SK-N-SH (cell line): ENCODE measurements at regions not wholly inside any gene's neighbourhood (a gene's known extent, or its start where the extent isn't known, plus 50 kb on each side); places are given as distances from the start of the nearest gene placed in this dataset.

Source experiments
- CTCF ChIA-PET: fragments of 300-600, 350-600 bp; formaldehyde crosslinking; extraction: SDS; loops from one replicate; lab custom pipeline; 2021; lab: Yijun Ruan, JAX
- POLR2A ChIA-PET: fragments of 350-600 bp; sonication (Branson Sonifier 250); formaldehyde crosslinking; extraction: SDS; loops from one replicate; lab custom pipeline; 2020; ENCODE audit warnings: antibody characterized with exemption, inconsistent platforms; lab: Yijun Ruan, JAX
- DNase-seq: peaks from one replicate; pipeline ENCODE4 v3.0.0; 2012
- H2AFZ ChIP-seq: fragments of 200-600 bp; sonication (generic); 2 replicates; pipeline ENCODE4 v1.8.1; 2016; ENCODE audit warnings: antibody characterized with exemption, mild to moderate bottlenecking, low read depth
- H3F3A ChIP-seq: fragments of 200-600 bp; sonication (generic); replicated peaks from 2 replicates; pipeline ENCODE3; 2016; ENCODE audit warnings: antibody characterized with exemption, mild to moderate bottlenecking; ENCODE audit not compliant: insufficient read depth
- H3K27ac ChIP-seq, 2 experiments: fragments of 200-500 bp in 1 of 2; fragments of 200-600 bp in 1 of 2; sonication (Bioruptor generic) in 1 of 2; sonication (generic), shearing (Covaris generic) in 1 of 2; 2 replicates each; pipeline versions ENCODE4 v1.5.1 to v1.6.1; 2014 to 2016; ENCODE audit warnings: low read depth in 2 of 2, inconsistent platforms in 1 of 2, low read length in 1 of 2, mild to moderate bottlenecking in 1 of 2, mixed read lengths in 1 of 2
- H3K27me3 ChIP-seq: fragments of 200-600 bp; sonication (generic), shearing (Covaris generic); 2 replicates; pipeline ENCODE4 v1.6.1; 2016; ENCODE audit warnings: mixed run types; ENCODE audit not compliant: insufficient read depth
- H3K36me3 ChIP-seq, 2 experiments: fragments of 200-500 bp in 1 of 2; fragments of 200-600 bp in 1 of 2; sonication (Bioruptor generic) in 1 of 2; sonication (generic) in 1 of 2; replicated peaks in 1 of 2; 2 replicates each; pipeline versions ENCODE3 to v1.5.1; 2014 to 2016; ENCODE audit warnings: low read length in 1 of 2, mild to moderate bottlenecking in 1 of 2; ENCODE audit not compliant: insufficient read depth in 2 of 2, control insufficient read depth in 1 of 2
- H3K4me1 ChIP-seq, 2 experiments: fragments of 200-500 bp in 1 of 2; fragments of 200-600 bp in 1 of 2; sonication (Bioruptor generic) in 1 of 2; sonication (generic), shearing (Covaris generic) in 1 of 2; 2 replicates each; pipeline versions ENCODE4 v1.5.1 to v1.6.1; 2014 to 2016; ENCODE audit warnings: low read depth in 1 of 2, low read length in 1 of 2, mixed run types in 1 of 2; ENCODE audit not compliant: insufficient read depth in 2 of 2, control insufficient read depth in 1 of 2
- H3K4me2 ChIP-seq: fragments of 200-600 bp; sonication (generic), shearing (Covaris generic); 2 replicates; pipeline ENCODE4 v1.6.1; 2017; ENCODE audit warnings: mixed run types
- H3K4me3 ChIP-seq, 2 experiments: fragments of 200-500 bp in 1 of 2; fragments of 200-600 bp in 1 of 2; sonication (Bioruptor generic) in 1 of 2; sonication (generic), shearing (Covaris generic) in 1 of 2; 2 replicates each; pipeline versions ENCODE4 v1.5.1 to v1.8.1; 2014 to 2016; ENCODE audit warnings: low read depth in 2 of 2, inconsistent platforms in 1 of 2, low read length in 1 of 2, mild to moderate bottlenecking in 1 of 2, mixed read lengths in 1 of 2, moderate library complexity in 1 of 2
- H3K79me2 ChIP-seq: fragments of 200-600 bp; sonication (generic); 2 replicates; pipeline ENCODE4 v1.8.1; 2017; ENCODE audit warnings: mild to moderate bottlenecking; ENCODE audit not compliant: insufficient read depth
- H3K9ac ChIP-seq: fragments of 200-600 bp; sonication (generic); 2 replicates; pipeline ENCODE4 v1.6.1; 2017; ENCODE audit warnings: mixed run types
- H3K9me2 ChIP-seq: fragments of 200-600 bp; sonication (generic); 2 replicates; pipeline ENCODE4 v1.6.1; 2017; ENCODE audit warnings: mixed run types
- H3K9me3 ChIP-seq: fragments of 200-600 bp; sonication (generic); 2 replicates; pipeline ENCODE4 v1.6.1; 2017; ENCODE audit warnings: mixed run types, mild to moderate bottlenecking, moderate library complexity
- H4K20me1 ChIP-seq: fragments of 200-600 bp; sonication (generic); 2 replicates; pipeline ENCODE4 v1.6.1; 2017; ENCODE audit warnings: mild to moderate bottlenecking, mixed run types; ENCODE audit not compliant: insufficient read depth
- ELF1 ChIP-seq: IDR thresholded peaks from 2 replicates; pipeline ENCODE4 v1.4.0; 2012
- EP300 ChIP-seq, 2 experiments: IDR thresholded peaks; 2 replicates each; pipeline versions ENCODE4 v1.4.0 to v1.6.1; 2012; ENCODE audit warnings: borderline replicate concordance in 1 of 2, low read depth in 1 of 2, low read length in 1 of 2
- FOSL2 ChIP-seq: IDR thresholded peaks from 2 replicates; pipeline ENCODE4 v1.4.0; 2012; ENCODE audit warnings: low read depth, mild to moderate bottlenecking, moderate library complexity, borderline replicate concordance
- FOXM1 ChIP-seq: IDR thresholded peaks from 2 replicates; pipeline ENCODE4 v1.4.0; 2012; ENCODE audit warnings: low read depth, mild to moderate bottlenecking
- MEF2A ChIP-seq: IDR thresholded peaks from 2 replicates; pipeline ENCODE4 v1.4.0; 2012; ENCODE audit warnings: low read depth, borderline replicate concordance
- MXI1 ChIP-seq: IDR thresholded peaks from 2 replicates; pipeline ENCODE4 v1.6.1; 2012; ENCODE audit warnings: mild to moderate bottlenecking, low read depth, low read length, improper control_type of control experiment
- NFIC ChIP-seq: IDR thresholded peaks from 2 replicates; pipeline ENCODE4 v1.4.0; 2012; ENCODE audit warnings: borderline replicate concordance
- NRF1 ChIP-seq: IDR thresholded peaks from 2 replicates; pipeline ENCODE4 v1.6.1; 2012; ENCODE audit warnings: low read depth, mild to moderate bottlenecking, low read length
- RXRA ChIP-seq: IDR thresholded peaks from 2 replicates; pipeline ENCODE4 v1.4.0; 2012; ENCODE audit warnings: low read depth, mild to moderate bottlenecking, borderline replicate concordance
- SMC3 ChIP-seq: IDR thresholded peaks from 2 replicates; pipeline ENCODE4 v1.6.1; 2012; ENCODE audit warnings: low read depth, low read length, improper control_type of control experiment
- TAF1 ChIP-seq: IDR thresholded peaks from 2 replicates; pipeline ENCODE4 v1.6.1; 2012; ENCODE audit warnings: low read depth, mild to moderate bottlenecking, low read length, moderate library complexity, borderline replicate concordance
- TCF12 ChIP-seq: IDR thresholded peaks from 2 replicates; pipeline ENCODE4 v1.4.0; 2012
- YY1 ChIP-seq: IDR thresholded peaks from 2 replicates; pipeline ENCODE4 v1.4.0; 2012; ENCODE audit warnings: low read depth, mild to moderate bottlenecking
- WGBS: methylation state at CpG from one replicate; pipeline ENCODE4 v1.1.6; 2017; ENCODE audit warnings: low lambda C conversion rate; 5-methylcytosine and 5-hydroxymethylcytosine counted together
- TF ChIP-seq, protein P1 (sequence below): IDR thresholded peaks from 2 replicates; pipeline ENCODE4 v1.4.0; 2012; ENCODE audit warnings: low read depth, borderline replicate concordance
- TF ChIP-seq, protein P2 (sequence below): IDR thresholded peaks from 2 replicates; pipeline ENCODE4 v1.4.0; 2012; ENCODE audit warnings: low read depth
- TF ChIP-seq, protein P3 (sequence below): fragments of 150-350 bp; IDR thresholded peaks from 2 replicates; pipeline ENCODE4 v1.6.1; 2017; ENCODE audit warnings: antibody characterized with exemption, low read length, low read depth, borderline replicate concordance
- TF ChIP-seq, protein P4 (sequence below): IDR thresholded peaks from 2 replicates; pipeline ENCODE4; 2012

DNA sequence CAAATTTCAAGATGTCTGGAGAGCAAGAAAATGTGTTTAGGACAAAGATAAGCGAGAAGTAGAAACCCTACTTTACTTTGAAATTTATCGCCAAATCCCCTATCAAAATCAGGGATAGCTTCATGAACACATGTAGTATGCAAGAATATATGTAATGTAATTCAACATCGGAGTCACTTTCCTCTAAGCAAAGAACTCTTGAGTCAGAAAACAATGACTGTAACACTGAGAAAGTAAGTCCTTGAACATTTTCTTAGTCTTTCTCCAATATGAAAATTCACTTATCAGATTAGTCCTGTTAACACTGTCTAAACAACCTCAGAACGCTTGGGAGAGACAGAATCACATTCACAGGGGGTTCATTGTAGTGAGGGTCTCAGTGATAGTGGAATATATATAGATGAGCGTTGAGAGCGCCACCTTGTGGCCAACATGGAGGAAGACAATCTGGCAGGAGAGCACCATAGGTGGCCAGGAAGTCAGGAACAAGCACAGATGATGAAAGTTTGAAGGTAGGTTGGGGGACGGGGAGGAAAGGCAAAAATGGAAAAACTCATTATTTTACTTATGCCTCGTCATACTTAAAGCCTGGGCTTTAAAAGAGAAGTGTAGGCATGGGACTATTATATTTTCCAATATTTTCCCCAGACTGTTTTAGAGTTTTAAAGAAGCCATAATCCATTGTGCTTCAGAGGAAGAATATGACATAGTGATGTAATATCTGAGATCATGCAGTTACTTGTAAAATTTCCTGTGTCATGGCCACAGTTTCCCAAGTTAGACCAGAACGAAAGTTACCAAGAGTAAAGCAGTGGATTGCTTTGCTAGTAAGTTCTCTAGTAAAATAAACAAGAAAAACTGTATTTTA is 115.5 kb upstream of the GNAI1 start (continued):
- TF ChIP-seq, protein P1, sequence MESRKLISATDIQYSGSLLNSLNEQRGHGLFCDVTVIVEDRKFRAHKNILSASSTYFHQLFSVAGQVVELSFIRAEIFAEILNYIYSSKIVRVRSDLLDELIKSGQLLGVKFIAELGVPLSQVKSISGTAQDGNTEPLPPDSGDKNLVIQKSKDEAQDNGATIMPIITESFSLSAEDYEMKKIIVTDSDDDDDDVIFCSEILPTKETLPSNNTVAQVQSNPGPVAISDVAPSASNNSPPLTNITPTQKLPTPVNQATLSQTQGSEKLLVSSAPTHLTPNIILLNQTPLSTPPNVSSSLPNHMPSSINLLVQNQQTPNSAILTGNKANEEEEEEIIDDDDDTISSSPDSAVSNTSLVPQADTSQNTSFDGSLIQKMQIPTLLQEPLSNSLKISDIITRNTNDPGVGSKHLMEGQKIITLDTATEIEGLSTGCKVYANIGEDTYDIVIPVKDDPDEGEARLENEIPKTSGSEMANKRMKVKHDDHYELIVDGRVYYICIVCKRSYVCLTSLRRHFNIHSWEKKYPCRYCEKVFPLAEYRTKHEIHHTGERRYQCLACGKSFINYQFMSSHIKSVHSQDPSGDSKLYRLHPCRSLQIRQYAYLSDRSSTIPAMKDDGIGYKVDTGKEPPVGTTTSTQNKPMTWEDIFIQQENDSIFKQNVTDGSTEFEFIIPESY, result no peak
- TF ChIP-seq NRF1 (no peak), NFIC (no peak), YY1 (no peak)

DNA sequence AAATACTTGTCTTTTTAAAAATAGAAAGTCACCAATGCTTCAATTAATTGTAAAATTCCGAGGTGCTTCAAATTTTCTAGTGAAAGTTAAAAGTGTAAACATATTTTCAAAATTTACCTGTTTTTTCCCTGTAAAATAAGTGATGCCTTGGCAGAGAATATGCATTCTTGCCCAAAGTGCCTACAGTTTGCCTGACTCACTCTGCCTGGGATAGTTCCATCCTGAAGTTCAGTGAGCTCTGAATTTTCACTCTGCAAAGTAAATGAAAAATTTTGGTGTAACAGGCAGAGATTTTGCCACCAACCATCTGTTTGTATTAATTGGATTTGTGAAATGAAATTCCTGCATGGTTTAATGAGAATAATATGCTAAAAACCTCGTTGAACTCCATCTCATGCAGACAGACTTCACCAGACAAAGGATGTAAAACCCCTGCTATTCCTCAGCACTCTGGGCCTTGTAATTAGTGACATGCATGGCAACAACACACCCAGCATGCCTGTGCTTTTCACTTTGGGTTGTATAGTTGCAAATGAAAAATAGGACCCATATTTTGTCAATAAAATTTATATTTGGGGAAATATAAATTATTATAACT is 117.4 kb upstream of the GNAI1 start:
- POLR2A ChIA-PET, result no interaction called here
- Histone ChIP-seq H3K4me2 (no peak overlapping the region), H3K4me1 (peaks cover 0 to 2% of the 10 kb centered on the region in 2 experiments; a peak in 2 of 4 replicates), H3K79me2 (no peaks in the 10 kb centered on the region)
- DNase-seq, result no peak
- CTCF ChIA-PET, result interaction anchor here (0.9 to 2.1 kb wide), 3 partner anchors 31 to 719 kb away, joined by 3 to 14 read pairs (median 4); no protein-coding TSS in a partner anchor
- TF ChIP-seq FOSL2, result peak; percentile 19; the same call in 1 of the 2 replicates
- no peak for TF ChIP-seq TAF1
- TF ChIP-seq, all 33 proteins: peak for 1
- Histone ChIP-seq H4K20me1 (no peaks in the 10 kb centered on the region), H3K9ac (no peak overlapping the region), H2AFZ (peak overlapping the region; percentile 26), H3K27me3 (no peaks in the 10 kb centered on the region), H3K36me3 (peaks cover 0 to 8% of the 10 kb centered on the region in 2 experiments), H3K4me3 (no peak overlapping the region), H3F3A (no peaks in the 10 kb centered on the region), H3K27ac (peak overlapping the region in 1 of 2 experiments; percentile 23; a peak in 1 of 4 replicates), H3K9me2 (no peaks in the 10 kb centered on the region), H3K9me3 (peaks cover 8% of the 10 kb centered on the region; the same call in 1 of the 2 replicates)
- whole genome bisulfite sequencing, result 50% methylated on average over 2 of the region's 2 CpGs

DNA sequence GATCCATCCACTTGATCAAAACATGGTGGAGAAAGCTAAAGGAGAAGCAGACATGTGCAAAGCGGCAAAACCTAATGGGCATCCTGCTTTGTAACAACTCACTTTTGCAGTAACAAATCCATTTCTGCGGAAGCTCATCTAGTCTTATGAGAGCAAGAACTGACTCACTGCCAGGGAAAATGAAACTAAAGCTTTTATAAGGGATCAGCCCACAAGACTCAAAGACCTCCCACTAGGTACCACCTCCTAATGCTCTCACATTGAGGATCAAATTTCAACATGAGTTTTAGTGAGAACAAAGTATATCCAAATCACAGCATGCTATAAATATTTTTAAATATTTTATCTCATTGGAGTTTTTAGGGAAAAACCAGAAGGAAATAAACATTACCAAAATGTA is 120.1 kb upstream of the GNAI1 start:
- Histone ChIP-seq H3K27me3 (no peaks in the 10 kb centered on the region), H2AFZ (peak overlapping the region; percentile 12; the same call in 1 of the 2 replicates), H3K36me3 (peaks cover 0 to 8% of the 10 kb centered on the region in 2 experiments), H3K79me2 (no peaks in the 10 kb centered on the region), H3K4me1 (peaks cover 0 to 2% of the 10 kb centered on the region in 2 experiments; a peak in 2 of 4 replicates), H3K9ac (no peak overlapping the region), H3K4me3 (no peak overlapping the region), H3K9me3 (peaks cover 8% of the 10 kb centered on the region; the same call in 1 of the 2 replicates), H3F3A (no peaks in the 10 kb centered on the region), H4K20me1 (no peaks in the 10 kb centered on the region), H3K4me2 (no peak overlapping the region), H3K27ac (no peak overlapping the region), H3K9me2 (no peaks in the 10 kb centered on the region)
- no peak for DNase-seq
- WGBS, result 98% methylated on average over 2 of the region's 2 CpGs
- ChIA-PET POLR2A (no interaction called here), CTCF (interaction anchor here (1.1 to 1.3 kb wide), 2 partner anchors 58 to 717 kb away, joined by 7 read pairs; no protein-coding TSS in a partner anchor)
- TF ChIP-seq MXI1 (no peak), FOXM1 (no peak), FOSL2 (no peak), TCF12 (no peak), EP300 (IDR thresholded peaks at IDR 0.05; ENCODE audit: borderline replicate concordance in 1 of 2, low read depth in 1 of 2, low read length in 1 of 2) (no peak), RXRA (no peak), MEF2A (no peak), YY1 (no peak), SMC3 (no peak), ELF1 (no peak)
- TF ChIP-seq, protein P2, sequence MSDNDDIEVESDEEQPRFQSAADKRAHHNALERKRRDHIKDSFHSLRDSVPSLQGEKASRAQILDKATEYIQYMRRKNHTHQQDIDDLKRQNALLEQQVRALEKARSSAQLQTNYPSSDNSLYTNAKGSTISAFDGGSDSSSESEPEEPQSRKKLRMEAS, result no peak
- TF ChIP-seq, protein P3, sequence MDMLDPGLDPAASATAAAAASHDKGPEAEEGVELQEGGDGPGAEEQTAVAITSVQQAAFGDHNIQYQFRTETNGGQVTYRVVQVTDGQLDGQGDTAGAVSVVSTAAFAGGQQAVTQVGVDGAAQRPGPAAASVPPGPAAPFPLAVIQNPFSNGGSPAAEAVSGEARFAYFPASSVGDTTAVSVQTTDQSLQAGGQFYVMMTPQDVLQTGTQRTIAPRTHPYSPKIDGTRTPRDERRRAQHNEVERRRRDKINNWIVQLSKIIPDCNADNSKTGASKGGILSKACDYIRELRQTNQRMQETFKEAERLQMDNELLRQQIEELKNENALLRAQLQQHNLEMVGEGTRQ, result no peak
- TF ChIP-seq, protein P1, result no peak
- TF ChIP-seq, protein P4, sequence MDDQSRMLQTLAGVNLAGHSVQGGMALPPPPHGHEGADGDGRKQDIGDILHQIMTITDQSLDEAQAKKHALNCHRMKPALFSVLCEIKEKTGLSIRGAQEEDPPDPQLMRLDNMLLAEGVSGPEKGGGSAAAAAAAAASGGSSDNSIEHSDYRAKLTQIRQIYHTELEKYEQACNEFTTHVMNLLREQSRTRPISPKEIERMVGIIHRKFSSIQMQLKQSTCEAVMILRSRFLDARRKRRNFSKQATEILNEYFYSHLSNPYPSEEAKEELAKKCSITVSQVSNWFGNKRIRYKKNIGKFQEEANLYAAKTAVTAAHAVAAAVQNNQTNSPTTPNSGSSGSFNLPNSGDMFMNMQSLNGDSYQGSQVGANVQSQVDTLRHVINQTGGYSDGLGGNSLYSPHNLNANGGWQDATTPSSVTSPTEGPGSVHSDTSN, result no peak
